Astrocyte (in vitro differentiated cells and primary cell): ENCODE measurements at regions not wholly inside any gene's neighbourhood (a gene's known extent, or its start where the extent isn't known, plus 50 kb on each side); places are given as distances from the start of the nearest gene placed in this dataset.

Experiments used
- EZH2 ChIP-seq: IDR thresholded peaks from 2 replicates; pipeline ENCODE4 v1.6.1; 2012; ENCODE audit warnings: mild to moderate bottlenecking, low read length, inconsistent platforms; ENCODE audit not compliant: insufficient read depth
- TF ChIP-seq, protein P1 (sequence below): IDR thresholded peaks from 2 replicates; pipeline ENCODE4 v1.5.1; 2011; ENCODE audit warnings: low read depth, mild to moderate bottlenecking, inconsistent platforms, low read length, moderate library complexity; ENCODE audit not compliant: insufficient read depth

GRCh38 chr5:11998397-11998796 is 94.2 kb upstream of the CTNND2 start:
- TF ChIP-seq, protein P1, sequence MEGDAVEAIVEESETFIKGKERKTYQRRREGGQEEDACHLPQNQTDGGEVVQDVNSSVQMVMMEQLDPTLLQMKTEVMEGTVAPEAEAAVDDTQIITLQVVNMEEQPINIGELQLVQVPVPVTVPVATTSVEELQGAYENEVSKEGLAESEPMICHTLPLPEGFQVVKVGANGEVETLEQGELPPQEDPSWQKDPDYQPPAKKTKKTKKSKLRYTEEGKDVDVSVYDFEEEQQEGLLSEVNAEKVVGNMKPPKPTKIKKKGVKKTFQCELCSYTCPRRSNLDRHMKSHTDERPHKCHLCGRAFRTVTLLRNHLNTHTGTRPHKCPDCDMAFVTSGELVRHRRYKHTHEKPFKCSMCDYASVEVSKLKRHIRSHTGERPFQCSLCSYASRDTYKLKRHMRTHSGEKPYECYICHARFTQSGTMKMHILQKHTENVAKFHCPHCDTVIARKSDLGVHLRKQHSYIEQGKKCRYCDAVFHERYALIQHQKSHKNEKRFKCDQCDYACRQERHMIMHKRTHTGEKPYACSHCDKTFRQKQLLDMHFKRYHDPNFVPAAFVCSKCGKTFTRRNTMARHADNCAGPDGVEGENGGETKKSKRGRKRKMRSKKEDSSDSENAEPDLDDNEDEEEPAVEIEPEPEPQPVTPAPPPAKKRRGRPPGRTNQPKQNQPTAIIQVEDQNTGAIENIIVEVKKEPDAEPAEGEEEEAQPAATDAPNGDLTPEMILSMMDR: no peak
- TF ChIP-seq EZH2: no peak
